ENCODE measurements at regions not wholly inside any gene's neighbourhood (a gene's known extent, or its start where the extent isn't known, plus 50 kb on each side); places are given as distances from the start of the nearest gene placed in this dataset.

- no peak for TF ChIP-seq CTCF (conservative IDR thresholded peaks at IDR 0.05; ENCODE audit: low read depth, low read length)
- no peak for DNase-seq (ENCODE audit: low read depth)
Measured at GRCh38 chr9:104276709-104277245, 182.7 kb downstream of the SMC2 start.

GRCh38 chr9:104278929-104279496 lies 184.9 kb downstream of the SMC2 start:
- H3K4me3 ChIP-seq (ENCODE audit: low read depth, low read length), result no peak overlapping the region
- DNase-seq (ENCODE audit: low read depth), result no peak
- TF ChIP-seq CTCF (conservative IDR thresholded peaks at IDR 0.05; ENCODE audit: low read depth, low read length), result no peak

More at GRCh38 chr9:104276709-104277245, 182.7 kb downstream of the SMC2 start:
- no peak overlapping the region for H3K4me3 ChIP-seq (ENCODE audit: low read depth, low read length)

GRCh38 chr9:104279535-104280177 lies 185.5 kb downstream of the SMC2 start:
- TF ChIP-seq CTCF (conservative IDR thresholded peaks at IDR 0.05; ENCODE audit: low read depth, low read length), result no peak
- no peak for DNase-seq (ENCODE audit: low read depth)
- H3K4me3 ChIP-seq (ENCODE audit: low read depth, low read length), result no peak overlapping the region

GRCh38 chr9:104280178-104280560 lies 186.1 kb downstream of the SMC2 start:
- DNase-seq (ENCODE audit: low read depth), result no peak
- no peak overlapping the region for H3K4me3 ChIP-seq (ENCODE audit: low read depth, low read length)
- TF ChIP-seq CTCF (conservative IDR thresholded peaks at IDR 0.05; ENCODE audit: low read depth, low read length), result no peak

GRCh38 chr9:104280711-104281110 lies 186.6 kb downstream of the SMC2 start:
- no peak for TF ChIP-seq CTCF (conservative IDR thresholded peaks at IDR 0.05; ENCODE audit: low read depth, low read length)
- no peak overlapping the region for H3K4me3 ChIP-seq (ENCODE audit: low read depth, low read length)
- DNase-seq (ENCODE audit: low read depth), result no peak

- no peak for TF ChIP-seq CTCF (conservative IDR thresholded peaks at IDR 0.05; ENCODE audit: low read depth, low read length)
- no peak overlapping the region for H3K4me3 ChIP-seq (ENCODE audit: low read depth, low read length)
- no peak for DNase-seq (ENCODE audit: low read depth)
Measured at GRCh38 chr9:104286187-104286586, 192.1 kb downstream of the SMC2 start.

GRCh38 chr9:104286799-104287198 lies 192.7 kb downstream of the SMC2 start:
- TF ChIP-seq CTCF (conservative IDR thresholded peaks at IDR 0.05; ENCODE audit: low read depth, low read length), result no peak
- H3K4me3 ChIP-seq (ENCODE audit: low read depth, low read length), result no peak overlapping the region
- no peak for DNase-seq (ENCODE audit: low read depth)
